SU-DHL-6 (cell line): ENCODE measurements at regions not wholly inside any gene's neighbourhood (a gene's known extent, or its start where the extent isn't known, plus 50 kb on each side); places are given as distances from the start of the nearest gene placed in this dataset.

Source experiments
- H2AFZ ChIP-seq: fragments of 200-600 bp; sonication (generic); 2 replicates; pipeline ENCODE4 v1.6.1; 2014; ENCODE audit warnings: low read depth, mild to moderate bottlenecking, moderate library complexity, mixed read lengths, antibody characterized with exemption, low read length; ENCODE audit not compliant: severe bottlenecking
- H3F3A ChIP-seq: fragments of 200-600 bp; shearing (Covaris generic); 2 replicates; pipeline ENCODE4 v1.6.0; 2016; ENCODE audit warnings: antibody characterized with exemption, mild to moderate bottlenecking; ENCODE audit not compliant: insufficient read depth
- H3K27ac ChIP-seq: fragments of 200-600 bp; sonication (generic); 2 replicates; pipeline ENCODE4 v1.5.1; 2016; ENCODE audit warnings: low read depth, mild to moderate bottlenecking, low read length, moderate library complexity, mixed read lengths
- H3K27me3 ChIP-seq: fragments of 200-600 bp; sonication (generic), shearing (Covaris generic); 2 replicates; pipeline ENCODE4 v1.6.0; 2014; ENCODE audit warnings: mild to moderate bottlenecking, low read length
- H3K36me3 ChIP-seq: fragments of 200-600 bp; sonication (generic); 2 replicates; pipeline ENCODE4 v1.6.1; 2014; ENCODE audit warnings: mild to moderate bottlenecking, low read length, mixed read lengths
- H3K4me2 ChIP-seq: fragments of 300-600, 200-600 bp; shearing (Covaris generic), sonication (generic); 2 replicates; pipeline ENCODE4 v1.6.0; 2014; ENCODE audit warnings: low read length, low read depth, mild to moderate bottlenecking; ENCODE audit not compliant: poor library complexity, severe bottlenecking
- H3K4me3 ChIP-seq: fragments of 200-600 bp; sonication (generic); 2 replicates; pipeline ENCODE4 v1.5.1; 2014; ENCODE audit warnings: antibody characterized with exemption, low read length, mild to moderate bottlenecking, mixed read lengths; ENCODE audit not compliant: insufficient read depth, poor library complexity, severe bottlenecking
- H3K79me2 ChIP-seq: fragments of 200-600 bp; sonication (generic); 2 replicates; pipeline ENCODE4 v1.6.1; 2014; ENCODE audit warnings: mild to moderate bottlenecking, low read length, moderate library complexity; ENCODE audit not compliant: insufficient read depth
- H3K9ac ChIP-seq: fragments of 200-600 bp; sonication (generic); 2 replicates; pipeline ENCODE4 v1.7.0; 2014; ENCODE audit warnings: mild to moderate bottlenecking, low read length
- H3K9me2 ChIP-seq: fragments of 200-600 bp; sonication (generic); replicated peaks from 2 replicates; pipeline ENCODE4 v1.6.1; 2014; ENCODE audit warnings: low read length; ENCODE audit not compliant: insufficient read depth
- H3K9me3 ChIP-seq: fragments of 200-600 bp; sonication (generic); 2 replicates; pipeline ENCODE4 v1.6.1; 2014; ENCODE audit warnings: low read length, mixed read lengths; ENCODE audit not compliant: insufficient read depth
- H4K20me1 ChIP-seq: fragments of 200-600 bp; sonication (generic); 2 replicates; pipeline ENCODE4 v1.6.1; 2014; ENCODE audit warnings: low read depth, mild to moderate bottlenecking, antibody characterized with exemption, low read length, moderate library complexity, mixed read lengths
- EZH2phosphoT487 ChIP-seq: fragments of 200-600 bp; sonication (generic), shearing (Covaris generic); conservative IDR thresholded peaks from 2 replicates; pipeline ENCODE4 v1.6.1; 2018; ENCODE audit warnings: mild to moderate bottlenecking, antibody characterized with exemption, low read length, moderate library complexity, mixed read lengths
- TF ChIP-seq, protein P1 (sequence below): fragments of 200-600 bp; sonication (generic); IDR thresholded peaks from one replicate; pipeline ENCODE4 v1.5.1; 2017; ENCODE audit warnings: antibody characterized with exemption, mild to moderate bottlenecking, low read length, moderate library complexity; ENCODE audit not compliant: insufficient read depth, poor library complexity, severe bottlenecking

DNA sequence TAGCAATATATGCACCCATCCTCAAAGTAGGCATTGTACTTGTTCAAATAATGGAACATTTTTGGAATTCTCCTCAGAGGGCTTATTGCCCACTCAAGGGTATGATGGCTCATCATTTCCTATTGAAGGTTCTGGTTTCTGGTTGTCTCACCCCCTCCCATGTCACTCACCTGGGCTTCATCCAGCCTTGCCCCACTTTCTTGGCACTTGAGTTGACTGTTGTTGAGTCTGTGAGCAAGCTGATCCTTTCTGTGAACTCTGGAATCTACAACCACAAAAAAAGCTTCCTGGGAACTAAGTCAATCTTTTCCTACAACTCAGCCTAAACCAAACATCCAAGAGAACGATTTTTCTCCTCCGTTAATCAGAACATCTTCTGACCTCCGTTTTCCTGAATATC, 73.9 kb upstream of the ANKH start:
- no peak overlapping the region for H3K4me3 ChIP-seq
- H4K20me1 ChIP-seq, result no peaks in the 10 kb centered on the region
- no peak overlapping the region for H3K9ac ChIP-seq
- H3K9me3 ChIP-seq, result no peaks in the 10 kb centered on the region
- H3K27me3 ChIP-seq, result no peaks in the 10 kb centered on the region
- TF ChIP-seq, protein P1, sequence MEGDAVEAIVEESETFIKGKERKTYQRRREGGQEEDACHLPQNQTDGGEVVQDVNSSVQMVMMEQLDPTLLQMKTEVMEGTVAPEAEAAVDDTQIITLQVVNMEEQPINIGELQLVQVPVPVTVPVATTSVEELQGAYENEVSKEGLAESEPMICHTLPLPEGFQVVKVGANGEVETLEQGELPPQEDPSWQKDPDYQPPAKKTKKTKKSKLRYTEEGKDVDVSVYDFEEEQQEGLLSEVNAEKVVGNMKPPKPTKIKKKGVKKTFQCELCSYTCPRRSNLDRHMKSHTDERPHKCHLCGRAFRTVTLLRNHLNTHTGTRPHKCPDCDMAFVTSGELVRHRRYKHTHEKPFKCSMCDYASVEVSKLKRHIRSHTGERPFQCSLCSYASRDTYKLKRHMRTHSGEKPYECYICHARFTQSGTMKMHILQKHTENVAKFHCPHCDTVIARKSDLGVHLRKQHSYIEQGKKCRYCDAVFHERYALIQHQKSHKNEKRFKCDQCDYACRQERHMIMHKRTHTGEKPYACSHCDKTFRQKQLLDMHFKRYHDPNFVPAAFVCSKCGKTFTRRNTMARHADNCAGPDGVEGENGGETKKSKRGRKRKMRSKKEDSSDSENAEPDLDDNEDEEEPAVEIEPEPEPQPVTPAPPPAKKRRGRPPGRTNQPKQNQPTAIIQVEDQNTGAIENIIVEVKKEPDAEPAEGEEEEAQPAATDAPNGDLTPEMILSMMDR, result no peak
- TF ChIP-seq EZH2phosphoT487, result no peak
- no peaks in the 10 kb centered on the region for H3K36me3 ChIP-seq
- no peak overlapping the region for H3K27ac ChIP-seq
- no peaks in the 10 kb centered on the region for H3K79me2 ChIP-seq
- no peak overlapping the region for H2AFZ ChIP-seq
- H3K4me2 ChIP-seq, result no peak overlapping the region
- H3K9me2 ChIP-seq, result no peaks in the 10 kb centered on the region
- H3F3A ChIP-seq, result no peaks in the 10 kb centered on the region

DNA sequence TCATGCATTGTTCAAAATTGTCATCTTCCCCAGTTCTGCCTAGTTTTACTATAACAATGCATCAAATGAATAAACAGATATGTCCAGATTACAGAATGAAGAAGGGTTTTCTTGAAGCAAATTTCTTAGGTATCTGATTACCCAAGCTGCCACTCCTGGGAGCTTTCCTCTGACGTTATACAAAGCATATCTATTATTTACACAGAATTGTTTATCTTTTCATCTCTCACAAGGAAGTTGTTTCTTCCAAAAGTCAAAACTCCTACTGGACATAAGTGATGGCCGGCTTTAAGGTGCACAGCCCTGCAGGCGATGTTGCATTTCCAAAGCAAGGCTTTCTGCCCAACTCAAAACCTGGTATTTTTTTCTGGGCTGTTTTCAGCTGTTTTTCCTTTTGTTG, 73.4 kb upstream of the ANKH start:
- Histone ChIP-seq H3K27me3 (no peaks in the 10 kb centered on the region), H3K36me3 (no peaks in the 10 kb centered on the region), H4K20me1 (no peaks in the 10 kb centered on the region), H3K9ac (no peak overlapping the region), H3K4me2 (no peak overlapping the region), H3K9me3 (no peaks in the 10 kb centered on the region), H3K79me2 (no peaks in the 10 kb centered on the region), H3F3A (no peaks in the 10 kb centered on the region), H3K9me2 (no peaks in the 10 kb centered on the region), H2AFZ (no peak overlapping the region), H3K4me3 (no peak overlapping the region), H3K27ac (no peak overlapping the region)
- TF ChIP-seq EZH2phosphoT487, result no peak
- TF ChIP-seq, protein P1, result no peak

DNA sequence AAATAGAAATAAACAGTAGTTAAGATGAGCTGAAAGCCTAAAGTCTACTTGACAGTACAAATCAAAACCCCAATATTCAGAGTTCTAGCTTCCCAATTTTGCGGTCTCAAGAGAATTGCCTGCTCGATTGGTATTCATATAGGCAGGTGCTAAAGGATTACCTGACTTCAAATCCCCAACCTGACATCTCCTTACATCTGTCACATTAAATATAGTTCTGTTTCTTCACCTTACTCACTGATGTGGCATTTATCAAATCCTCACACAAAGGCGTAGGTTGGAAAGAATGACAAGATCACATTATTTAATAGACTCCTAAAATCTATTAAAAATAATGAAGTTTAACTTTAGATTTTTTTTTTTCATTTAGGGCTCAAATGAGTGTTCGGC, 72.8 kb upstream of the ANKH start:
- no peak overlapping the region for H3K4me3 ChIP-seq
- no peaks in the 10 kb centered on the region for H3K9me3 ChIP-seq
- no peaks in the 10 kb centered on the region for H3K9me2 ChIP-seq
- no peaks in the 10 kb centered on the region for H3F3A ChIP-seq
- no peak overlapping the region for H3K9ac ChIP-seq
- no peaks in the 10 kb centered on the region for H3K79me2 ChIP-seq
- H3K27me3 ChIP-seq, result no peaks in the 10 kb centered on the region
- no peaks in the 10 kb centered on the region for H3K36me3 ChIP-seq
- no peak for TF ChIP-seq EZH2phosphoT487
- TF ChIP-seq, protein P1, result no peak
- H2AFZ ChIP-seq, result no peak overlapping the region
- no peak overlapping the region for H3K27ac ChIP-seq
- H3K4me2 ChIP-seq, result no peak overlapping the region
- H4K20me1 ChIP-seq, result no peaks in the 10 kb centered on the region

DNA sequence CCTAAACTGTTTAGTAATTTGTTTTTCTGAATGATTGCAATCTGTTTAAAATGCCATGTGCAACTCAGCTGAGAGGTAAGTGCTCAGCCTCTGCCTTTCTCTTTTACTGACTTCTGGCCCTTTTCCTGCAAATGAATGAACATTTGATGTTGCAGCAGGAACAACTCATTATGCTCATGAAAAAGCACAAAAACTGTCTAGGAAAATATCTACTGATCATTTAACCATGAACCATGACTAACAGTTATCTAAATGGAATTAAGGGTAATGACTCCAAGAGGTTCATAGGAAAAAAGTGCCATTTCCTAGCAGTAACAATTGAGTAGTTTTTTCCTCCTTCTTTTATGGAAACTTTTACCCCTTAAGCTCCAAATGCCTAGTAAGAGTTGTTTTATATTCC, 70.6 kb upstream of the ANKH start:
- no peaks in the 10 kb centered on the region for H3K36me3 ChIP-seq

More for the DNA sequence above, 70.6 kb upstream of the ANKH start:
- no peaks in the 10 kb centered on the region for H3K9me3 ChIP-seq
- no peaks in the 10 kb centered on the region for H3K9me2 ChIP-seq
- no peak overlapping the region for H3K9ac ChIP-seq
- H3K4me3 ChIP-seq, result no peak overlapping the region
- H3K27ac ChIP-seq, result no peak overlapping the region
- TF ChIP-seq, protein P1, result no peak
- no peak for TF ChIP-seq EZH2phosphoT487
- no peaks in the 10 kb centered on the region for H4K20me1 ChIP-seq
- no peak overlapping the region for H3K4me2 ChIP-seq
- H3K79me2 ChIP-seq, result no peaks in the 10 kb centered on the region
- no peak overlapping the region for H2AFZ ChIP-seq
- H3K27me3 ChIP-seq, result no peaks in the 10 kb centered on the region
- H3F3A ChIP-seq, result no peaks in the 10 kb centered on the region
